K562 (cell line): ENCODE measurements at regions not wholly inside any gene's neighbourhood (a gene's known extent, or its start where the extent isn't known, plus 50 kb on each side); places are given as distances from the start of the nearest gene placed in this dataset.

Source experiments
- ATAC-seq: fragments of 200-7000 bp; cut with Tn5 transposase; 3 replicates; pipeline ENCODE4 v1.9.1; 2020; ENCODE audit warnings: moderate library complexity
- BruUV-seq: library from RNA; stranded (reverse); fragments of 400-500 nt; replicated peaks from 2 replicates; lab custom pipeline; 2021; lab: Mats Ljungman, UMichigan
- CTCF ChIA-PET: fragments of 300-600 bp; formaldehyde crosslinking; extraction: SDS; loops from one replicate; lab custom pipeline; 2021; ENCODE audit warnings: low intra/inter-chr PET ratio; lab: Yijun Ruan, JAX
- POLR2A ChIA-PET: fragments of 300-600, 350-650 bp; sonication (Branson Sonifier 250); formaldehyde crosslinking; extraction: SDS; loops from one replicate; lab custom pipeline; 2021; ENCODE audit warnings: antibody characterized with exemption, inconsistent platforms; lab: Yijun Ruan, JAX
- DNase-seq, 4 experiments: peaks; one replicate each; pipeline versions ENCODE4 v3.0.0 to v3.0.0-alpha.2; 2011 to 2018; ENCODE audit warnings: low spot score in 3 of 4, mixed read lengths in 3 of 4; ENCODE audit errors: extremely low read depth in 1 of 4
- FAIRE-seq: peaks from 2 replicates; lab custom pipeline; 2011; peaks lifted over from hg19 to GRCh38; lab: Jason Lieb, UNC
- H2AFZ ChIP-seq: 2 replicates; pipeline ENCODE4 v1.6.0; 2011; ENCODE audit warnings: low read depth, low read length, control low read depth, inconsistent platforms
- H3K27ac ChIP-seq: fragments of 200-600 bp; 3 replicates; pipeline ENCODE4 v1.8.0; 2011; ENCODE audit warnings: low read depth, mild to moderate bottlenecking, control low read depth, inconsistent platforms, low read length, moderate library complexity, mixed read lengths; ENCODE audit errors: extremely low read depth
- H3K27me3 ChIP-seq, 2 experiments: fragments of 300-600 bp in 1 of 2; 2 replicates in 1 of 2; 3 replicates in 1 of 2; pipeline versions ENCODE4 v1.6.0 to v1.8.0; 2011; ENCODE audit warnings: inconsistent platforms in 2 of 2, low read length in 2 of 2, mild to moderate bottlenecking in 1 of 2, mixed read lengths in 1 of 2, moderate library complexity in 1 of 2; ENCODE audit not compliant: control insufficient read depth in 2 of 2, insufficient read depth in 2 of 2
- H3K36me3 ChIP-seq: fragments of 300-600 bp; 3 replicates; pipeline ENCODE4 v1.8.0; 2011; ENCODE audit warnings: mild to moderate bottlenecking, low read length, inconsistent platforms; ENCODE audit not compliant: control insufficient read depth, insufficient read depth
- H3K4me1 ChIP-seq, 2 experiments: fragments of 200-600 bp in 1 of 2; replicated peaks in 1 of 2; 2 replicates in 1 of 2; 3 replicates in 1 of 2; pipeline versions ENCODE4 v1.5.1 to v1.8.0; 2011; ENCODE audit warnings: inconsistent platforms in 2 of 2, low read length in 2 of 2, mild to moderate bottlenecking in 1 of 2, mixed read lengths in 1 of 2, moderate library complexity in 1 of 2; ENCODE audit not compliant: control insufficient read depth in 2 of 2, insufficient read depth in 2 of 2
- H3K4me2 ChIP-seq: 2 replicates; pipeline ENCODE4 v1.6.1; 2011; ENCODE audit warnings: low read length, control low read depth, inconsistent platforms, mixed read lengths; ENCODE audit not compliant: insufficient read depth
- H3K4me3 ChIP-seq: fragments of 200-600 bp; sonication (generic), shearing (Covaris generic); 2 replicates; pipeline ENCODE4 v1.5.1; 2016; ENCODE audit warnings: control low read depth, inconsistent platforms
- H3K79me2 ChIP-seq: fragments of 200-600 bp; 3 replicates; pipeline ENCODE4 v1.8.0; 2011; ENCODE audit warnings: low read length, inconsistent platforms; ENCODE audit not compliant: control insufficient read depth, insufficient read depth
- H3K9ac ChIP-seq, 2 experiments: 2 replicates each; pipeline versions ENCODE4 v1.6.0 to v1.6.1; 2011; ENCODE audit warnings: low read depth in 2 of 2, low read length in 2 of 2, control low read depth in 1 of 2, inconsistent platforms in 1 of 2, mild to moderate bottlenecking in 1 of 2, mixed read lengths in 1 of 2; ENCODE audit not compliant: insufficient read depth in 1 of 2
- H3K9me1 ChIP-seq: one replicate; pipeline ENCODE4 v1.6.0; 2011; ENCODE audit warnings: inconsistent platforms, mild to moderate bottlenecking, low read length, moderate library complexity; ENCODE audit not compliant: control insufficient read depth, insufficient read depth
- H3K9me3 ChIP-seq: replicated peaks from 2 replicates; pipeline ENCODE4 v1.5.1; 2011; ENCODE audit warnings: low read depth, low read length, inconsistent platforms; ENCODE audit not compliant: control insufficient read depth, insufficient read depth
- H4K20me1 ChIP-seq: replicated peaks from 2 replicates; pipeline ENCODE4 v1.6.1; 2011; ENCODE audit warnings: low read length, inconsistent platforms, mixed read lengths; ENCODE audit not compliant: control insufficient read depth, insufficient read depth
- ARID2 ChIP-seq: fragments of 450-650 bp; IDR thresholded peaks from 2 replicates; pipeline ENCODE4 v1.6.1; 2017; ENCODE audit warnings: antibody characterized with exemption, mild to moderate bottlenecking
- CBFA2T3 ChIP-seq: fragments of 450-650 bp; IDR thresholded peaks from 2 replicates; pipeline ENCODE4 v1.6.1; 2017
- CREB3 ChIP-seq: fragments of 450-650 bp; conservative IDR thresholded peaks from 2 replicates; pipeline ENCODE4 v1.6.1; 2016; ENCODE audit warnings: missing genetic modification characterization, low read depth, mild to moderate bottlenecking, missing compliant biosample characterization, moderate library complexity
- E2F6 ChIP-seq, 2 experiments: IDR thresholded peaks; 2 replicates each; pipeline ENCODE4 v1.6.1; 2011; ENCODE audit warnings: borderline replicate concordance in 1 of 2, control low read depth in 1 of 2, low read depth in 1 of 2, low read length in 1 of 2, mild to moderate bottlenecking in 1 of 2, mixed read lengths in 1 of 2, moderate library complexity in 1 of 2; ENCODE audit not compliant: insufficient read depth in 1 of 2, insufficient read length in 1 of 2, poor library complexity in 1 of 2, severe bottlenecking in 1 of 2; ENCODE audit errors: extremely low read depth in 1 of 2
- ETV5 ChIP-seq: sonication (generic); formaldehyde crosslinking; IDR thresholded peaks from 2 replicates; pipeline ENCODE4 v1.4.0; 2020; ENCODE audit warnings: low read depth, mild to moderate bottlenecking, missing genetic modification reagents
- EWSR1 ChIP-seq: fragments of 450-650 bp; IDR thresholded peaks from 2 replicates; pipeline ENCODE4 v1.6.1; 2018; ENCODE audit warnings: borderline replicate concordance, mild to moderate bottlenecking, low read depth, moderate library complexity; ENCODE audit not compliant: partially characterized antibody
- JUNB ChIP-seq: fragments of 450-650 bp; formaldehyde crosslinking; conservative IDR thresholded peaks from 2 replicates; pipeline ENCODE4 v1.4.0; 2020; ENCODE audit warnings: mild to moderate bottlenecking
- PRPF4 ChIP-seq: fragments of 200-400 bp; formaldehyde crosslinking; IDR thresholded peaks from one replicate; pipeline ENCODE4 v1.6.1; 2017; ENCODE audit warnings: low read length, low read depth, mild to moderate bottlenecking; ENCODE audit not compliant: insufficient read depth, poor library complexity, severe bottlenecking
- ZNF384 ChIP-seq: IDR thresholded peaks from 2 replicates; pipeline ENCODE4 v1.6.1; 2012; ENCODE audit warnings: low read depth, low read length, improper control_type of control experiment
- ZNF644 ChIP-seq: fragments of 200-800 bp; sonication (Bioruptor generic); IDR thresholded peaks from 2 replicates; pipeline ENCODE4 v1.6.1; 2016; ENCODE audit warnings: low read depth, missing genetic modification characterization, missing compliant biosample characterization
- whole genome bisulfite sequencing: fragments of 100-300 bp; shearing (Covaris generic); methylation state at CpG from one replicate; pipeline ENCODE4 v1.1.6; 2016; ENCODE audit warnings: low coverage, mixed read lengths; ENCODE audit not compliant: insufficient coverage; ENCODE audit errors: missing lambda C conversion rate; 5-methylcytosine and 5-hydroxymethylcytosine counted together
- in situ Hi-C: fragments of 300-500 bp; cut with MboI; formaldehyde crosslinking; loops from 4 replicates; pipeline ENCODE4 v1.15.0; 2018; ENCODE audit warnings: inconsistent platforms, mixed read lengths
- intact Hi-C: fragments of 100-400 bp; cut with micrococcal nuclease; formaldehyde crosslinking; loops from 2 replicates; pipeline ENCODE4 v1.14.2; 2022

- Histone ChIP-seq H3K9me3 (no peaks in the 10 kb centered on the region), H4K20me1 (no peaks in the 10 kb centered on the region), H3K27me3 (no peaks in the 10 kb centered on the region), H2AFZ (peak overlapping the region; percentile 65), H3K9ac (no peak overlapping the region), H3K4me2 (no peak overlapping the region), H3K36me3 (no peaks in the 10 kb centered on the region), H3K4me1 (peaks cover 5 to 21% of the 10 kb centered on the region in 2 experiments; a peak in 4 of 5 replicates)
- ATAC-seq = no peak
- TF ChIP-seq E2F6 (IDR thresholded peaks at IDR 0.05; ENCODE audit: borderline replicate concordance in 1 of 2, extremely low read depth in 1 of 2, insufficient read depth in 1 of 2, insufficient read length in 1 of 2, low read depth in 1 of 2, low read length in 1 of 2, poor library complexity in 1 of 2, severe bottlenecking in 1 of 2) (no peak), ETV5 (no peak), CREB3 (tag) (no peak), ZNF644 (tag) (no peak), JUNB (CRISPR knock-in tag) (no peak), EWSR1 (no peak), CBFA2T3 (no peak), ARID2 (no peak), PRPF4 (no peak), ZNF384 (no peak)
- TF ChIP-seq, all 486 proteins: peak for 0
- ChIA-PET POLR2A (interaction anchor here (0.7 to 0.8 kb wide), 2 partner anchors 9 to 46 kb away, joined by 3 to 4 read pairs; no protein-coding TSS in a partner anchor), CTCF (no interaction called here)
- WGBS = 88% methylated on average over 4 of the region's 4 CpGs
- H3K9me1 ChIP-seq = no peaks in the 10 kb centered on the region
- DNase-seq (no peak), FAIRE-seq (no peak)
- BruUV-seq = no TSS peak
- intact Hi-C loops (no loop called here), in situ Hi-C loops (loop anchor here (25.0 kb wide), 1 partner anchor 556 kb away; the partner anchor contains the start of gene TRIB2)
- H3K79me2 ChIP-seq = no peaks in the 10 kb centered on the region
- no peak overlapping the region for H3K4me3 ChIP-seq
- H3K27ac ChIP-seq = no peak overlapping the region
These were observed 409.9 kb downstream of the LPIN1 start for GRCh38 chr2:12156349-12156748.
